Astrocyte of the spinal cord (primary cell): ENCODE measurements at regions not wholly inside any gene's neighbourhood (a gene's known extent, or its start where the extent isn't known, plus 50 kb on each side); places are given as distances from the start of the nearest gene placed in this dataset.

Experiments
- DNase-seq: peaks from one replicate; pipeline ENCODE4 v3.0.0; 2011; ENCODE audit warnings: low read depth, low spot score
- H3K4me3 ChIP-seq: 2 replicates; pipeline ENCODE4 v1.5.1; 2011; ENCODE audit warnings: low read depth, mild to moderate bottlenecking, low read length, moderate library complexity
- in situ Hi-C: cut with HindIII; loops from 2 replicates; pipeline ENCODE4 v1.10.0; 2017; ENCODE audit warnings: low sequenced_read_pairs
- TF ChIP-seq, protein P1 (sequence below): IDR thresholded peaks from 2 replicates; pipeline ENCODE4 v1.5.1; 2012; ENCODE audit warnings: low read depth, mild to moderate bottlenecking, low read length, inconsistent platforms

DNA sequence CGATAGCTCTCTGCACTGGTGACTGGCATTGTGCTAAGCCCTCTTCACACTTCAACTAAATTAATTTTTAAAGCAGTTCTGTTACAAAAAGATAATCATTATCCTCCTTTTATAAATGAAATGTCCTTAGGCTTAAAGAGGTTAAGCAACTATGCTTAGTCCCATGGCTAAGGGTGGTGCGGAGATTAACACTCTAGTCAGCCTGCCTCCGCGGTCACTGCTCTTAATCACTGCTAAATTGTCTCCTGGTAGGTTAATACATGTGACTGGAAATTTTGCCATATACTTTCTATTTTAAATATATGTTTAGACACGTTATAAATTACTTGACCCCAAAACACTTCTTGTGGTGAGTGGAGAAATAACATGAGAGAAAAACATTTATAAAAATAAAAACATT is 473.7 kb downstream of the CENPC start:
- TF ChIP-seq, protein P1, sequence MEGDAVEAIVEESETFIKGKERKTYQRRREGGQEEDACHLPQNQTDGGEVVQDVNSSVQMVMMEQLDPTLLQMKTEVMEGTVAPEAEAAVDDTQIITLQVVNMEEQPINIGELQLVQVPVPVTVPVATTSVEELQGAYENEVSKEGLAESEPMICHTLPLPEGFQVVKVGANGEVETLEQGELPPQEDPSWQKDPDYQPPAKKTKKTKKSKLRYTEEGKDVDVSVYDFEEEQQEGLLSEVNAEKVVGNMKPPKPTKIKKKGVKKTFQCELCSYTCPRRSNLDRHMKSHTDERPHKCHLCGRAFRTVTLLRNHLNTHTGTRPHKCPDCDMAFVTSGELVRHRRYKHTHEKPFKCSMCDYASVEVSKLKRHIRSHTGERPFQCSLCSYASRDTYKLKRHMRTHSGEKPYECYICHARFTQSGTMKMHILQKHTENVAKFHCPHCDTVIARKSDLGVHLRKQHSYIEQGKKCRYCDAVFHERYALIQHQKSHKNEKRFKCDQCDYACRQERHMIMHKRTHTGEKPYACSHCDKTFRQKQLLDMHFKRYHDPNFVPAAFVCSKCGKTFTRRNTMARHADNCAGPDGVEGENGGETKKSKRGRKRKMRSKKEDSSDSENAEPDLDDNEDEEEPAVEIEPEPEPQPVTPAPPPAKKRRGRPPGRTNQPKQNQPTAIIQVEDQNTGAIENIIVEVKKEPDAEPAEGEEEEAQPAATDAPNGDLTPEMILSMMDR: no peak
- no peak overlapping the region for H3K4me3 ChIP-seq
- DNase-seq: no peak
- in situ Hi-C loops: no loop called here

DNA sequence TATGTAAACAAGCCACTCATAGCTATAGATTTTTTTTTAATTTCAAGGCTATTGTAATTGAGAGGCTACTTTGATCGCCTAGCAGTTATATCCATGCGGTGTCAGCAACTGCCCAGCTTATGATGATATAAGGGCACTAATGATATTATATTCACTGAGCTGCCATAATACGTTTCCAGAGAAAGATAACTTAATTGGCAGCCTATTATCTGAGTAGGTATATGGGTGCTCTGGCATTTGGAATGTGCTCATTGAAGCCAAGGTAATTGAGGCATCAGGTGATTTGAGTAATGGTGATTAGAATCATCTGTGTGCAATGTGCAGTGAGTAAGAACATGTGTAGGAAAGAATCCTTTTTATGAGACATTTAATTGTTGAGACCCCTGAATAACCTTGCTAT is 490.0 kb downstream of the CENPC start:
- no peak overlapping the region for H3K4me3 ChIP-seq
- in situ Hi-C loops: no loop called here
- TF ChIP-seq, protein P1: no peak

DNA sequence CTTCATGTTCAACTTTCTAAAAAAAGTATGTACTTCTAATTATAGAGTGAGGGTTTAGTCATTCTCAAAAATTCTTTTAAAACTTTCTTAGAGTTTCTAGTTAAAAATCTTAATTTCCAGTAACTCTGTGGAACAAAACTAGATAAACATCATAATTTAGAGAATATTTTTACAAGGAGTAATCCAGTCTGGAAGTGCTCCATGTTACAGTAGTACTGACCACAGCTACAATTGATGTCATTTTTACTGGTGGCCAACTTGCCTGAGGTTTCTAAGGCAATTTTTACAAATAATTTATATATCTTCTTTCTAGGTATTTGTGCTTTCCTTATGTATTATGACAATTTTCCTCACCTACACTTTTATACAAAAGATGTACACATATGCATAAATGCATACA is 490.4 kb downstream of the CENPC start:
- in situ Hi-C loops: no loop called here

More for the DNA sequence above, 490.0 kb downstream of the CENPC start:
- no peak for DNase-seq

DNA sequence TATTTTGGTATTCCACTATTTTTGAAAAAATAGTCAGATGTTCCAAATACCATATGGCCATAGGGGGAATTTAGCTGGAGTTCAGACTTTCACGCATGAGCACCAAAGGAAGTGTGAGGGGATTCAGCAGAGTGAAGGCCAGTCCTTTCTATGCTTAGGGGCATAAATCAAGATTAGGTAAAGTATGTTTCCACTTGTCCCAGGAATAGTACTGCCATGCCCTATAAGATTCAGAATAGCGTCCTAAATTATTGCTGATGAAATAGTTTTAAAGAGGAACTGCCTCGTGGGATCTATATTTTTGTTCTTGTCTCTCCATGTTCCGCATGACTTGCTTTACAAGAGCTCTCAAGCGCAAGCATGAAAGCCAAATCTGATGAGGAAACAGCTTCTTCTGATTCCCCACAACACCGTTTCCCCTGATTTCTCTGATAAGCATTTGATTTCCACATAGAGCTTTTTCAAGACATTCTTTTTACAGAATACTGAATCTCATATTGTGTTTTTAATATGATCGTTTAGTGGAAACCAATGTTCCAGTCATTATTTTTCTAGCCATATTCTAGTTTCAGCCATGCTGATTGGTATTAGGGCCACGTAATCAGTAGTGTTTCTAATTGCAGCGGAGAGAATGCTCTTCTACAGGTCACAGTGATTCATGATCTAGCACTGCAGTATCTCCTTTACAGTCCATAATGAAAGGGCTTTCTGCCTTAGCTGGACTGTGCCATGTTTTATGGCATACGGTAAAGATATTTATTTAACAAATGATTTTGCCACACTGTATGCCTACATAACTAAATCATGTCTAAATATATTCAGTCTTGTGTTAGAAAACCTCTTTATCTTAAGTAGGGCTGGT is 492.3 kb downstream of the CENPC start:
- TF ChIP-seq, protein P1: no peak
- H3K4me3 ChIP-seq: no peak overlapping the region
- no peak for DNase-seq
- in situ Hi-C loops: no loop called here

More for the DNA sequence above, 490.4 kb downstream of the CENPC start:
- TF ChIP-seq, protein P1: no peak
- DNase-seq: peak; percentile 56
- H3K4me3 ChIP-seq: no peak overlapping the region

DNA sequence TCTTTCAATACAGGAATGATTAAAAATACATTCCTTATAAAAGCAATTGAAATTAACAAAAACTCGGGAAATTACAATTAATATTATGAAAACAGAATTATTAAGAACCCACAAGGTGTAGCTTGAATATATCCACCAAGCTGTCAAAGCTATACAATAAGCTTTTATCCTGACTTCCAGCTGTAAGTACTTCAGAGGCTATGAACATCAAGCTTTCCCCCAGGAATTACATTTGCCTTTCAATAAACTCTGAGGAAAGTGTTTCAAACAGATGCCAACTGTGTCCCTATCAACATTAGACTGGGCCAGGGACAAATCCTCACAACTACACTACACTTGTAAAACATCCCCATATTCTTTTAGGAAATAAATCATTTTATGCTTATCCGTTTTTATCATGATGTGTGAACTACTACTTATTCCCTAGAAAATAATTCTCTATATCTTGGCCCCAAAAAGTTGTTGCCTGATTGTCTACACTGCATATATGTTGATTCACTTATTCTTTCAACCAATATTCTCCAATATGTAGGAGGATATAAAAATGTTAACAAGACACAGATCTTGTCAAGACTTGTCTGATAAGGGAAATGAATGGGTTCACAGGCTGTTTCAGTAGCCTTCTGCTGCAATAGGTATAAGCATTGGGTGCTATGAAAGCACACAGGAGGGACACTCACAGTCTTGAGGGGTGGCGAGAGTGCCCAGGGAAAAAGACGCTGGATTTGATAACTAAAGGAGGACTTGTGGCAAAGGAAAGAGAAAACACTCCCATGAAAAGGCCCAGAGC is 494.1 kb downstream of the CENPC start:
- in situ Hi-C loops: no loop called here
- no peak for DNase-seq
- TF ChIP-seq, protein P1: no peak
- H3K4me3 ChIP-seq: no peak overlapping the region

DNA sequence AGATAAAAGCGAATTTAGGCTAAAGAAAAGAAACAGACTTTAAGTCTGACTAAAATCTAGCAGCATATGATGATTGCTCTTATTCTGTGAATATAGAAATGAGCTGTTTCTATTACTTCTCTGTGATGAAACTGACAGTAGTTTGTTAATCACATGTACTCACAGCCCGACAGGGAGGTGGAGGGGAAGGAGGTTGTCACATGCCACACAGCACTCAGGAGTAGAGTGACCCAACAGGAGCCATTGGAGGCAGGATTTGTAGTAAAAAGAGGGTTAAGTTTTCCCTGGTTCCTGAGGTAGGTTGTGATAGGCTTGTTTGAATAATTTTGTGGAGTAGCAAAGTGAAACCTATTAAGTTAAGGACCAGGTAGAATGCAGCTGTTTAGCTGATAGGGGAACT is 495.9 kb downstream of the CENPC start:
- in situ Hi-C loops: no loop called here
- TF ChIP-seq, protein P1: no peak
- no peak overlapping the region for H3K4me3 ChIP-seq
- no peak for DNase-seq
